Activated CD4-positive, CD25-positive, alpha-beta regulatory T cell (primary cell): ENCODE measurements at regions not wholly inside any gene's neighbourhood (a gene's known extent, or its start where the extent isn't known, plus 50 kb on each side); places are given as distances from the start of the nearest gene placed in this dataset.

Experiments
- DNase-seq, 4 experiments: peaks; one replicate each; lab custom pipeline; 2025; lab: John Stamatoyannopoulos, UW

DNA sequence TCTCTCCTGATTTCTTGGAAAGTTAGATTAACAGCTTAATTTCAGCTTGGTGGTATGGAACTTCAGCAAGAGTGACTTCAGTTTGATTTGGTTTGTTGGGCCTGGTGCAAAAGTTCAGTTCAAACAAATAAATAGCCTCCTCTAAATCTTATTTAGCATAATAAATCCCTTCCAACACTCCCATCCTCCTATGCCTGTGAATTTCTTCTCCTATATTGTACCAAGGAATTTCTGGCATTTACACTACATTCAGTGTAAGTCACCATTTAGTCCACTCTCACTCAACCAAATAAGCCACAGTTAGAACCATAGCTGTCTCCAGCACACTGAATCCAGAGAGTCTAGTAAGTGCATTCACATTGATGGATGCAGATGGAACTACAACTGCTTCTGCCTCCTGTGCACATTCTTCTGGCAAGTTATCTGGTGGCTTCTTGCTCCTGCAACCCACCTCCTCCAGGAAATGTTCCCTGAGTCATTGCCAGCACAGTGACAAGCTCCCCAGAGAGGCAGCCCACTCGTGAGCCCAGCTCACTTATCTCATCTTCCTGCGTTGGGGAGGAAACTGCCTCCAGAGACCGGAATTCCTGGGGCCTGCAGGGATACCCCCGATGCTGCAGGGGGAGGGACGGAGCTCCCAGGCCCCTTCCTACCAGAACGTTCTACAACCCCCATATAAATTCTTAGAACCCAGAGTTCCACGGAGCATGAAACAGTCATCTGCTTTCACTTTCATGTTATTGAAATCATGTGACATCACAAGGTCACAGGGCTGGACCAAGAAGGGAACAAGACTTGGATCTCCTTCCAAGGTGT is 318.3 kb downstream of the PHKB start:
- DNase-seq = no peak

DNA sequence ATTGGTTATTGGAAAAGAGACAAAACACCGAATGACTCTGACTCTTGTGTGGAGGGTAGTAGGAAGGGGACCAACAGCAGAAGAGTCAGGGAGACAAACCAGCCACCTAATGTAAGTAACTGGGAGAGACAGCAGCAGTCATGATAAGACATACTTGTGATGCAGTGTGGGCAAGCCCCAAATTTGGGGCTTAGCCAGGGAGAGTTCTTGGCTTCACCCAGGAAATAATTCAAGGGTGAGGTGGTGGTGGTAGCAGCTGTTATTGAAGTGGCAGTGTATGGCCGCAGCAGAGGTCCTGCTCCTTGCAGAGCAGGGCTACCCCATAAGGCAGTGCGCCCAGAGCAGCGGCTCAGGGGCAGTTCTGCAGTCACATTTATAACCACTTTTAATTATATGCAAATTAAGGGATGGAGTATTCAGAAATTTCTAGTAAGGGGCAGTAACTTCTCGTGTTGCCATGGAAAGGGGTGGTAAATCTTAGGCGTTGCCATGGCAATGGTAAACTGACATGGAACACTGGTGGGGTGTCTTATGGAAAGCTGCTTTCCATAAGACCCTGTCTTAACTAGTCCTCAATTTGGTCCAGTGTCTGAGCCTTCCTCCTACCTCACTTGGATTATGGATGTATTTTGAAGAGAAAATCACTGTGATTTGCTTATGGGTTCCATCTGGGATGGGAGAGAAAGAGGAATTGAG is 317.1 kb downstream of the PHKB start:
- DNase-seq = no peak

GRCh38 chr16:47777220-47777619 is 316.1 kb downstream of the PHKB start:
- DNase-seq = no peak

DNA sequence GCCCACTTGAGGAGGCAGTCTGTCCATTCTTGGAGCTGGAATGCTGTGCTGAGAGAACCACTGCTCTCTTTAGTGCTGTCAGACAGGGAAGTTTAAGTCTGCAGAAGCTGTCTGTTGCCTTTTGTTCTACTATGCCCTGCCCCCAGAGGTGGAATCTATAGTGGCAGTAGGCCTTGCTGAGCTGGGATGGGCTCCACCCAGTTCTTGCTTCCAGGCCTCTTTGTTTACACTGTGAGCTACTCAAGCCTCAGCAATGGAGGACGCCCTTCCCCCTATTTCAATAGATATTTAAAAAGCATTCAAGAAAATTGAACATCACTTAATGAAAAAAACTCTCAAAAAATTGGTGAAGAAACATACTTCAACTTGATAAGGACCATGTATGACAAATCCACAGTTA is 313.5 kb downstream of the PHKB start:
- no peak for DNase-seq

DNA sequence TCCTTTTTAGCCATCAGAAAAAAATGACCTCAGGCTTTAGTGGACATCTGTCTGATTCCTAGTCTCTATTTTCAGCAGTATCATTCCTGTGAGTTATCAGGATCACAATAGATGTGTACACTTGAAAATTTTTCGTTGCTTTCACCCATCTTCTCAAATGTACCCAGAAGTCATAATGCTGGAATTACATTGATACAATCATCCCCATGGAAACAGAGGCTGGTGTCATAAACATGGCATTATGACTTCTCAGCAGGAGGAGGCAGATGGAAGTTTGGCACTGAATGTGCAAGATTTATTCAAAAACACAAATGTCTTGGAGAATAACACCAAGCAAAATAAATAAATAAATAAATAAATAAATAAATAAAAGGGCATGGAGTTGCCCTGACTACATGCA is 292.5 kb downstream of the PHKB start:
- DNase-seq = no peak
